GM21381 (cell line): ENCODE measurements at regions not wholly inside any gene's neighbourhood (a gene's known extent, or its start where the extent isn't known, plus 50 kb on each side); places are given as distances from the start of the nearest gene placed in this dataset.

Source experiments
- ATAC-seq: cut with Tn5 transposase; IDR thresholded peaks from one replicate; pipeline ENCODE4 v1.9.1; 2021; ENCODE audit warnings: mild to moderate bottlenecking, moderate library complexity; ENCODE audit not compliant: unreplicated experiment

DNA sequence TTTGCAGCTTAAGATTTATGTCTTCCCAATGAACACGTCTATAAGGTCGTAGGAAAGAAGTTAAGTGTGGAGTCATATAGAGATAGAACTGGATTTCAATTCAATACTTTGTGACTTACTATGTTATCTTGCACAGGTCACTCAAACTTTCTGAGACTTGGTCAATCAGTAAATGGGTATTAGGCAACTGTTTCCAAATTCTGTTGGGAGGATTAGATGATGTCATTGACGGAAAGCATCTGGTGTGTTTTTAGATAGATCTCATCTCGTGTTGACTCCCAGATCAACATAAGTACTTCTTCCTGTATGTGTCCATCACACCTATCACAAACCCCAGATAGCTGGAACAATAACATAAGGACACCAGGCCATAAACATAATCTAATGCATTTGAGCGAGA lies 771.1 kb upstream of the FANCL start:
- no peak for ATAC-seq

DNA sequence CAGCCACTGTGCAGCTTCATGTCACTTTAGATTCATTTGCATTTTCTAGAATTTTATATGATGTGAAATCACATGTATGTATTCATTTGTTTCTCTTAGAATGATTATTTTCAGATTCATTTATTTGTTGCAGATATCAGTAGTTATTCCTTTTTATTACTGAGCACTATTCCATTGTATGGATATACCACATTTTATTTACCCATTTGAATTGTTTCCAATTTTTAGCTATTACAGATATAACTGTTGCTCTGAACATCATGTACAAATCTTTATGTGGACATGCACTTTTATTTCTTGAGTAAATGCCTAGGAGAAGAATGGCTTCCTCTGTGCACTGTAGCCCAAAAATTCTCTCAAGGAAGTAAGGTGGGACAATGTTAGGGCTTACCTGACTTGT lies 767.8 kb upstream of the FANCL start:
- no peak for ATAC-seq

DNA sequence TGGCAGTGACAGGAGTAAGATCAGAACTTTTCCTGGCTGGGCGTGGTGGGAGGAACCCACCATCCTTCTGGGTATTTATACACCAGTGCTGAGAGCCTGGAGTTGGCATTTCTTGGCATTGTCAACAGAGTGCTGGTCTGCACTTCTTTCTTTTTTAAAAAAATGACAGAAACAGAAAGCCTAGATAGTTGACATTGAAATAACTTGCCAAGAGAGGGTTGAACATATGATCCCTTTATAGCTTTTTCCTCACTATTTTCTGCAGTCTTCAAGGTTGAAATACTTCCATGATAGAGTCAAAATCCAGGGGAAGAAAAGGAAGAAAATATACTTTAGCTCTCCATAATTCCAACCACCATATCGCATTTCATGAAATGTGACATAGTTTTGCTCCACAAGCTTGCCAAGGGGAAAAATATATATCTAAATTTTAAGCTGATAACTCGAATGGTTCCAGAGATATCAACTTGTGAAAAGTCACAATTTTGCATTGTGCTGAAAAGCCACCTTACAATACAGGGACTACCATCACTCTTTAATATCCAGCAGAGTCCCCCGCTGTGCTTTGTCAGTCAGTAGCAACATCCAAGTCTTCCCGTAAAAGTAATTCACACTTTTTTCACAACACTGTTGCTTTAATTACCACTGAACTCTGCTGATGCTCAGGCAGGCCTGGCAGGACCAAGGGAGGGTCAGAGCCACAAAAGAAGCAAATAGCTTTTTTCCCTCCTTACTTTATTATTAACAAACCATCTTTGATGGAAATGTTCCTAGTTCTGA lies 764.9 kb upstream of the FANCL start:
- no peak for ATAC-seq

DNA sequence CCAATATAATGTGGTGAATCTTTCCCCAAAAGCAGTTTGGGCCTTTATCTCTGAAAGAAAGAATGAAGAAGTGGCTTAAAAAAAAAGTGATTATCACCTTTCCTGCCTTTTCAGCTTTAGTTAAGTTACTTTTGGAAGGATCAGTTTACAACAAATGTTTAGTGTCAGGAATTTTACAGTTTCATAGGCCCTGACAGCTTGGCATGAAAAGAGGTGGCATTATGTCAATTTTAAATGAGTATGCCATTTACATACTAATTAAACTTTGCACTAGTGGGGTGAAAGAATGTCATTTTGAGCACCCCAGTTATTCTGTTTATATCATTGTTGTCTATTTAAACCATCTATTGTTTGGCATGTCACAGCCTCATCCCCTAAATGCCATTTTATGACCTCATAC lies 763.5 kb upstream of the FANCL start:
- ATAC-seq: no peak

DNA sequence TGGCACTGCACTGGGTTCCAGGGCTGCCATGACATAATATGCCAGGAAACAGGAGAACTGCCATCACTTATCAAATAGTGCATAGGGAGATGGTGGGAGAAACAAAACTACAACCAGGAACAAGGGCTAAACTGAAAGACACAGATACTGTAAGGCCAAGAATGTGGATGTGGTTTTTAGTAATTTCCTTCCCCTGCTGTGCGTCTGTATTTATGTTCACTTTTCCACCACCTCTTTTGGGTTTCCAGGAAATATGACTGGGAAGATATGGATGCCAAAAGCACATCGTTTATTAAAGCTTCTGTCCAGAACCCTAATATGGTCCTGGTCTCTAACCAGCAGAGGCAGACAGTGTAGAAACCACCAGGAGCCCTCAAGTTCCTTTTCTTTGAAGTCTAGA lies 759.7 kb upstream of the FANCL start:
- ATAC-seq: no peak

DNA sequence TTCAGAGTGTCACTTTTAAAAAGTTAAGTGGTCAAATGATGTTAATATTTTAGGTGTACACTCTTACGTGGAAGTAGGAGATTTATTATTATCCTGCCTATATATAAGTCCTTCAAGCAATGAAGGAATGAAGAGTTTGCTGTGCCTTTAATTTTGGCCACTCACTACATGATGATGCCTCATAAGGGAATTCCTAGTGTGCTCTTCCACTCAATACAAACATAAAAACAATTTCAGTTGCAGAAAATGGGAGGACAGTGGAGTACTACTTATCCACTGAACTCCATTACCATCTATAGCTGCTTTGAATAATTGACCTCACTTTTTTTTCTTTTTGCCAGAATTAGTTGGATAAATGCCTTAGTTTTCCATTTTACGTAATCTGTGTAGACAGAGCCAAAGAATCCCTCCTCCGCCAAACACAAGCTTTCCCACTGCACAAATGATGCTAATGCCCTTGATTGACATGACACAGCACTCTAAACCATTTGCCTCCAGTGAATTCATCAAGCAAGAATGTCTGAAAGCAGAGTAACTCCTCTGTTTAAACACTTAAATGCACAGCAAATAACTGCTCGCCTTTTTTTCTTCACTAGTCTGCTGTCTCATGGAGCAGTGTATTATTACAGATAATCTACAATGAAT lies 751.1 kb upstream of the FANCL start:
- no peak for ATAC-seq

DNA sequence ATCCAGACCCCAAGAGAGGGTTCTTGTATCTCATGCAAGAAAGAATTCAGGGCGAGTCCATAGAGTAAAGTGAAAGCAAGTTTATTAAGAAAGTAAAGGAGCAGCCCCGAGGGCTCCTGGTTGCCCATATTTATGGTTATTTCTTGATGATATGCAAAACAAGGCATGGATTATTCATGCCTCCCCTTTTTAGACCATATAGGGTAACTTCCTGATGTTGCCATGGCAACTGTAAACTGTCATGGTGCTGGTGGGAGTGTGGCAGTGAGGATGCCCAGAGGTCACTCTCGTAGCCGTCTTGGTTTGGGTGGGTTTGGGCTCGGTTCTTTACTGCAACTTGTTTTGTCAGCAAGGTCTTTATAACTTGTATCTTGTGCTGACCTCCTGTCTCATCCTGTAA lies 750.2 kb upstream of the FANCL start:
- no peak for ATAC-seq

DNA sequence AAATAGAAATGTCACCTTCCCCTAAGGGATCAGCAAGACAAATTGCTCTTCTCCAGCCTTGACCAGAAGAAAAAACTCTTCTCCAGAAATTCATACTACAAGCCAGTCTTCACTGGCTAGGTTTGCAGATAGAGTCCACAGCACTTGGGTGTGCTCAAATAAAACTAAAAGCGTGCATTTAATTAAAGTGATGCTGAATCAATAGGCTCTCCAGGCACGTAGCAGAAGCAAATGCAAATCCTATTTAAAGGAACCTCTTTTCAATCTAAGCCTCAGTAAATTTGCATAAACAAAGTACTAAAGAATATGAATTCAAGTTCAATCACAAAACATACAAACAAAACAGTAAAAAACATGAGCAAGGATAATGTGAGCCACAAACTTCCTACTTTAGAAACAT lies 744.4 kb upstream of the FANCL start:
- ATAC-seq: no peak

DNA sequence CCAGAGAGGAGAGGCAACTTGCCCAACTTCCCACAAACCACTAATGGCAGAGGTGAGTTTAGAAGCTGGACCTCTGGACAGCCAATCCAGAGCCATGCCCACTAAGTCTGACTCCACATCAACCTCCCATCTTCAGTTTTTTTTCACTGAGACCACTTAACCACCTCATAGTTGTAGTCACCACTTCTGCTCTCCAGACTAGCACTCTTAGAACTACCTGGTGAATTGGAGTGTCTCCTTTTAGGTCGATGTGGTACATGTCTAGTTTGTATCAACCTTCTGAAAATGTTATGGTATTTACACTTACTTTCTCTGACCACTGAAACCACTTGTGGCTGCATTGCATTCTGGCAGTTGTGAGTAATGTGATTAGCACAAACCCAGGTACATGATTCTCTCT lies 743.6 kb upstream of the FANCL start:
- ATAC-seq: no peak

DNA sequence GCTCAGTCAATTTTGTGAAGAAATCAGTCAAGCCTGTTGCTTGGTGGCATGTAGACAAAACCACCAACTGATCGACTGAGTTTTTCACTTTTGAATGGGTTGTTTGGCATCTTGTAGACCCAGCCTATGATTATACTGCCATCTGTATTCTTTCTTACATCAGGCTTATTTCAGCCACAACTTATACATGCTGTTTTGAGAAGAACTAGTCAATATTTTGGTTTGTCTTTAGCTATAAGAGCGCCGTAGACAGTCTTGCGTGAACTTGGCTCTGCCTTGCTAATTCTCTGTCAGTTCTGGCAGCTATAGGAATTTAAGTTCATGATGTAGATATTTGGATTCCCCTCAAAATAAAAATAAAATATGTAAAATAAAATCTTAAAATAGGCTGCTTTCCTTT lies 742.0 kb upstream of the FANCL start:
- ATAC-seq: no peak

DNA sequence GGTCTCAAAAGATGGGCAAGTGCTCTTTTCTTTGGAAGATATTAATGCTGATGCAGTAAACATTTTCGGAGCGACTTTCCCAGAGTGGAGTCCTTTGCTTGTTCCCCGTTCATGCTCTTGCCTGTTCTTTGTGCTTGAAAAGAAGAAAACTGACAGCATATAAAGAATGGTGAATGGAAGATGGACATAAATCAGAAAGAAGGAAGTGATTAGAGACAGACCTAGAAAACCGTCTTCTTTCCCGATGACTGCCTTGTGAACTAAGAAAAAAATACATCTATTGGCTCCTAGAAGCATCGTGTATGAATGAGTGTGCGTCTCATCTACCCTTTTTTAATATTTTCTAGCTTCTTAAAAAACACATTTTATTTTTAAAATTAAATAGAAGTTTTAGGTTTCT lies 740.1 kb upstream of the FANCL start:
- ATAC-seq: no peak

DNA sequence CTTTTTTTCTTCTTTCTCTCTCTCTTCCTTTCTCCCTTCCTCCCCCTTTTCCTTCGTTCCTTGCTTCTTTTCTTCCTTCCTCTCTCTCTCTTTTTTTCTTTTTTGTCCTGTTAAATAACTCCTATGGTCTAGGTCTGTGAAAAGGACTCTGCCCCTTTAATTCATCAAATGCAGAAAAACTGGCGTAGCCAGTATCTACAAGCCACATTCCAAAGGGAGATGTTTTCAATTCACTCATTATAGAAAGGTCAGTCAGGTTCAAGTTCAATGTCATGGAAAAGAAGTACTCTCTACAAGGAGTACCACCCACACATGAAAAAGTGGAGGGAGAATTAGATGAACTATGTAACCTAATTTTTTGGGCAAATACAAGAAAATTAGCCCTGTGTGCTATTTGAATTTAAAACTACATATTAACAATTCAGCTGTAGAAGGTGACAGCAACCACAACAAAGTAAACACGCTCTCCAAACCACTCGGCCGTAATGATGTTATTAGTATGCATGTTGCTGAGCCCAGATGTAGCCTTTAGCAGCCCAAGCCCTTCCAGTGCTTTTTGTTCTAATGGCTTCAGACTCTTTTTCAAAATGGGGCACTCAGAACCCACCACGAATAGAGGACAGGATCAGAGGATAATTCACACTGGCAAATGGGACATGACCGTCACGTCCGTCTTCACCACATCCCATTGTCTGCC lies 735.4 kb upstream of the FANCL start:
- ATAC-seq: no peak

DNA sequence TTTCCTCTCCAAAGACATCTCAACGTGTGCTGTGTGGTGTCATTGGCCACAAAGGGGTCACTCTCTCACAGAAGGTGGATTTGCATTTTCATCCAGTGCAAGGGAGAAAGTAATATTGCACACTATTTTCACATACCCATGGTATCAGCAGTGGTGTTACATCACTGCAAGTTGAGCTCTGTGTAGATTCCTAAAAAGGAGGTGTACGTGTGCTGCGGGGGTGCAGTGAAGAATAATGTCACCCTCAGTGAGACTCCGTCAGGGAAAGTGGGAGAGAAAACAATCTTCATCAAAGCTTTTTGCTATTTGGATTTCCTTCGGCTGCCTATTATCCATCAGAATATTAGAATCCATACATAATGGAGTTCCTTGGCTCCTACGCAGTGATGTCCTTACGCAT lies 733.8 kb upstream of the FANCL start:
- no peak for ATAC-seq

DNA sequence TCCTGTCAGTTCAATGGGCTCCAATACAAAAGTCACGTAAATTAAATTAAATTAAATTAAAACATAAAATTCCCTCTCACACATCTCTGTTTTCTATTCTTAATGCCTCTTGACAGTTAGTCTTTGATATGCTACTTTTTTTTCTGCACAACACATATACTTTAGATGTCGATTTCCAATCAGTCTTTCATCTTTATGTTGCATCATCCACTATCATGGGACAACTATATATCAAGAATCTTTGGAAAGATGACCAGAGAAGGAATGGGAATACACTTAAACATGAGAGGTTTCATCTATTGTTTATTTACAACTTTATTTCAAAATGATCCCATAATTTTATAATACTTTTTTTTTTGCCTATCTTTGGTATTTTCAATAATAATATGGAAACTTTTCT lies 733.3 kb upstream of the FANCL start:
- no peak for ATAC-seq

DNA sequence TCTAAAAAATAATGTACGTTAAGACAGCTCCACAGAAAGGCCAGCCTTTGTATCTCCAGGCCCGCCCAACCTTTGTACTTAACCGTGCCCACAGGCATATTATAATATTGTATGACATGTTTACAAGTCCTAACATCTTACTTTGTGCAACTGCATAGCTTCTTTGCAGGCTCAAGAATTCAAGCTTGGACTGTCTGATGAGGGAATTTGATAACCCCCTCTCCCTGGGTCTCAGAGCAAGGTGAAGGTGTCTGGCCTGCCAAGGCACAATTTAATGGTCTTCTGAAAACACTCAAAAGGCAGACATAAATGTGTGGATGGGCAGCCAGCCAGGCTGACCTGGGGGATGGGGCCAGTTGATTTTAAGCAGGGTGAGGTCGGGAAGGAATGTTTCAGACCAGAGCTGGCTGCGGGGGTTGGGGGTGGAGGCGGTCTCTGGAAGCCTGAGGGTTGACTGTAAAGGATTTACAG lies 732.7 kb upstream of the FANCL start:
- no peak for ATAC-seq

DNA sequence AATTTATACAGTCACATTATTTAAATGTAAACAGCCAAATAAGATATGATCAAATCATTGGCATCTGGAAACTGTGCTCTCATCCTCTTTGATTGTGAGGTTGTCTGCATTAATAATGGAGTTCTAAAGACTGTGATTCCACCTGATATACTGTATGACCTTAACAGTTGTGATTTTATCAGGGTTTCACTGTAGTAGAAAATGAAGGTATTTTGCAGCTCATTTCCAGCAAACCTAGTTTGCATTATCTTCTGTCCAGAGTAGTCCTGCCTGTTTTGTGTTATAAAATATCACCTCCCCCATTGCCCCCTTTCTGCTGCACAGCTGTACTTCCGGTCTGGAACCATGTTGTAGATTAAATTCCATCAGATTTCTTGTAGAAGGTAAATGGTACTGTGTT lies 731.6 kb upstream of the FANCL start:
- no peak for ATAC-seq

DNA sequence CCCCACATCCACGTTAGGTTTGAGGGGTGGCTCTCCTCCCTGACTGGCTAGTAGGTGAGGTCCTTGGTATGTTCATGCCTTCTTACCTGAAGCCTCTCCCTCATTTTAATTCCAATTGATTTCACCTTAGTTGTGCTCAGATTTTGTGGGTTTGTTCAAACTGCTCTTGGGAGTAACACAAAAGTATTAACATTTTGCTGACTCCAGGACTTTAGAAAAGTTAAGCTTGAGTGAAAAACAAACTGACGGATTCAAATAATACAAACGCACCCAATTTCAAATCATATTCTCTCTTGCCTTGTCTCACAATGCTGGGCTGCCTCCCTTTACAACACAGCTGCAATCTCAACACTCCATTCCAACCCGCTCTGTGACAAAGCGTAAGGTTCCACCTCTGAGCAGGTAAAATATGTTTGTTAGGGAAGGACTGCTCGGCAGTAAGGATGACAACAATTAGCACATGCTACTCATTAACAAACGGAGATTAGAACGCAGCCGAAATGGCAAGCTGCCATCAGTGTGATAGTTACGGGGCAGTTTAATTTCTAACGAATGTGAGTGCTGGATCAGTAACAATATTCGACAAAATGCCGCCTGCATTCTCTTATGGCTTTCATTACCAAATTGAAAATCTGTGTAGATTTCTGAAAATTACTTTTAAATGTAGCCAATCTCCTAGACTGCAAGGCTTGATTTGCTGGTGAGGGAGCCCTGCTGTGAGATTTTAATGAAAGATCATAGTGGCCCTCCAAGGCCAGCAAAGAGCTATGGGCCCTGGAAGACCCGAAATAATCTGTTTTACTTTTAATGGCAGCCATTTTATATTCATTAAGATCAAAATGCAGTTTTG lies 730.6 kb upstream of the FANCL start:
- no peak for ATAC-seq

DNA sequence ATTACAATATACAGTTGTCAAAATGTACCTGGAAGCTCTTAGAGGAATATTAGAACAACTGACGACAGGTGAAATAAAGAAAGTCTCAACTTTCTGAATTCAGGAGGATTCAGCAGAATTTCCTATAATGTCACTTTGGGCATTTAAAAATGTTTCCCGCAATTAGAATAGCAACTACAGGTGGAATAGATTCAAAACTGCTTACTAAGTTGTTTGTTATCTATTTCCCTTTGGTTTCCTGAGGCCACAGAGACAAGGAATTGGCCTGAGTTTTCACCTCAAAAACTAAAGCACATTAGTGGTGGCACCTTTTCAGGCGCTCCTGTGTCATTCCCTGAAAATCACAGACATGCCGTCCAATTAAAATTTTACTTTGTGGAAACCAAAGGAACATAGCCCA lies 729.2 kb upstream of the FANCL start:
- no peak for ATAC-seq

DNA sequence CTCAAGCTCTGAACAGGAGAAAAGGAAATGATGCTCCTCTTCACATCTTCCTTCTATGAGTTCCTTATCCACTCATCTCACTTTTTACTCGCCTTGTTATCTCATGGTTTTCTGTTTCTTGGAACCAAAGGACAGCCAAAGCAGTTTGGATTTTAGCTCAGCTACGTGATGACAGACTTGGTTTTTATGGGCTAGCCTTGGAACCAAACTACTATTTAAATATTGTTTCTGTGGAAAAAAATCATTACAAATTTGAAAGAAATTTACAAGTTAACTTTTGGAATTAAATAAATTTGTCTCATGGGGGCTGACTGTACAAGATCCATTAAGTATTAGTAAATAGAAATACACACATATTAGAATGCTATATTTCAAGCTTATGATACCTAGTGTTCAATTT lies 727.8 kb upstream of the FANCL start:
- ATAC-seq: no peak

DNA sequence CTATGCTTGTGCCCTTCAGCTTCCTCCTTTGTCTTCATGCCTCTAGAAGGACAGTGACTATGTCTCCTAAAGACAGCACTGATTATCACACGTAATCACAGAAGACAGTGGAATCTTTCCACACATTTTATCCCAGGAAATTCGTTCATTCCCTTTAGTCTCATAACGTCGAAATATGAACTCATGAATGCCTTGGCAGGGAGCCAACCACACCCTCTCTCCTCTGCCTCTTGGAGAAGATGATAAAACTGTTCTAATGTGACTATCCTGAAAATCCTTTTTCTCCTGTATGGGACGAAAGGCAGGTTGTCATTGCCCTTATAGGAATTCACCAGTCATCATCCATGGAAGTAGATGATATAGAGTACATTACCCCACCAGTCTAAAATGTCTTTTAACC lies 726.6 kb upstream of the FANCL start:
- ATAC-seq: no peak

DNA sequence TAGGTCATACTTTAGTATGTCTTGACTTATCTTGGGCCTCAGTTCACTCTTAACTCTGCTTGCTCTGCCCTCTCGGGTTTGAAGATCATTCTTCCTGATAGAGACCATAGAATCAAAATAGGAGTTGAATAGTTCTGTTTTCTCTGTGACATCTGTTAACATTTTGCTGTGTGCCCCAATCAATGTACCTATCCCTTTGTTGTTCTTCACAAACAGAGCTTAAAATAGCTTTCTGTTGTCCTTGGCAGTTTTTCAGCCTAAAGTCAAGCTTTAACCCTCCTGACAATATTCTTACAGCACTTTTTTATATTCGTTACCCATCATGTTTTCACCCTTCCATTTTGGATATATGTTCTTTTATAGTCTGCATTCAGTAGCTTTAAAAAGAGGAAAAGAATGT lies 724.5 kb upstream of the FANCL start:
- ATAC-seq: no peak
